Thyroid gland (tissue), 4 donors: ENCODE measurements at regions not wholly inside any gene's neighbourhood (a gene's known extent, or its start where the extent isn't known, plus 50 kb on each side); places are given as distances from the start of the nearest gene placed in this dataset.

Source experiments
- DNase-seq, 2 donors: peaks; one replicate each; pipeline ENCODE4 v3.0.0-alpha.2; 2019
- H3K27ac ChIP-seq, 3 donors: fragments of 200-600 bp; sonication (generic); 1 replicate in 2 of 3; 2 replicates in 1 of 3; pipeline ENCODE4 v1.5.1; 2016 to 2019; ENCODE audit warnings: mild to moderate bottlenecking in 1 of 3, moderate library complexity in 1 of 3
- H3K27me3 ChIP-seq: fragments of 200-600 bp; sonication (generic); one replicate; pipeline ENCODE4 v1.5.1; 2019
- H3K36me3 ChIP-seq, 2 donors: fragments of 200-600 bp; sonication (generic); one replicate each; pipeline ENCODE4 v1.5.1; 2016 to 2019
- H3K4me1 ChIP-seq, 2 donors: fragments of 200-600 bp; sonication (generic); one replicate each; pipeline ENCODE4 v1.5.1; 2017 to 2019
- H3K4me3 ChIP-seq, 3 donors: fragments of 200-600 bp; sonication (generic); replicated peaks in 1 of 3; 1 replicate in 2 of 3; 2 replicates in 1 of 3; pipeline ENCODE4 v1.5.1; 2016; ENCODE audit warnings: mild to moderate bottlenecking in 1 of 3
- H3K9me3 ChIP-seq: fragments of 200-600 bp; sonication (generic); one replicate; pipeline ENCODE4 v1.5.1; 2017
- POLR2A ChIP-seq, 2 donors: fragments of 450-650 bp; IDR thresholded peaks; one replicate each; pipeline ENCODE4 v1.6.1; 2017; ENCODE audit warnings: antibody characterized with exemption in 2 of 2, mild to moderate bottlenecking in 2 of 2, moderate library complexity in 1 of 2
- WGBS, 2 donors: methylation state at CpG; one replicate each; pipeline ENCODE4 v1.1.5; 2017; 5-methylcytosine and 5-hydroxymethylcytosine counted together
- intact Hi-C: fragments of 100-400 bp; cut with DNase I; formaldehyde crosslinking; loops from one replicate; pipeline ENCODE4 v1.15.1; 2023
- TF ChIP-seq, protein P1 (sequence below), 6 experiments: fragments of 200-600 bp in 3 of 6; fragments of 450-650 bp in 3 of 6; sonication (generic) in 3 of 6; IDR thresholded peaks; one replicate each; pipeline ENCODE4 v1.5.1; 2016 to 2019; ENCODE audit warnings: antibody characterized with exemption in 6 of 6, mild to moderate bottlenecking in 2 of 6, inconsistent platforms in 1 of 6, moderate library complexity in 1 of 6

- intact Hi-C loops = no loop called here
- 92 to 94% methylated on average over 2 of the region's 2 CpGs for WGBS, 2 donors
- DNase-seq = no peak
Measured at GRCh38 chr2:144084114-144084661, 435.7 kb downstream of the ZEB2 start.

GRCh38 chr2:144083211-144083610 lies 436.7 kb downstream of the ZEB2 start:
- H3K27me3 ChIP-seq = no peaks in the 10 kb centered on the region
- peaks cover 0 to 2% of the 10 kb centered on the region in 2 donors for H3K4me1 ChIP-seq
- TF ChIP-seq, protein P1, sequence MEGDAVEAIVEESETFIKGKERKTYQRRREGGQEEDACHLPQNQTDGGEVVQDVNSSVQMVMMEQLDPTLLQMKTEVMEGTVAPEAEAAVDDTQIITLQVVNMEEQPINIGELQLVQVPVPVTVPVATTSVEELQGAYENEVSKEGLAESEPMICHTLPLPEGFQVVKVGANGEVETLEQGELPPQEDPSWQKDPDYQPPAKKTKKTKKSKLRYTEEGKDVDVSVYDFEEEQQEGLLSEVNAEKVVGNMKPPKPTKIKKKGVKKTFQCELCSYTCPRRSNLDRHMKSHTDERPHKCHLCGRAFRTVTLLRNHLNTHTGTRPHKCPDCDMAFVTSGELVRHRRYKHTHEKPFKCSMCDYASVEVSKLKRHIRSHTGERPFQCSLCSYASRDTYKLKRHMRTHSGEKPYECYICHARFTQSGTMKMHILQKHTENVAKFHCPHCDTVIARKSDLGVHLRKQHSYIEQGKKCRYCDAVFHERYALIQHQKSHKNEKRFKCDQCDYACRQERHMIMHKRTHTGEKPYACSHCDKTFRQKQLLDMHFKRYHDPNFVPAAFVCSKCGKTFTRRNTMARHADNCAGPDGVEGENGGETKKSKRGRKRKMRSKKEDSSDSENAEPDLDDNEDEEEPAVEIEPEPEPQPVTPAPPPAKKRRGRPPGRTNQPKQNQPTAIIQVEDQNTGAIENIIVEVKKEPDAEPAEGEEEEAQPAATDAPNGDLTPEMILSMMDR (IDR thresholded peaks at IDR 0.05) = no peak
- no peak overlapping the region for H3K27ac ChIP-seq
- H3K9me3 ChIP-seq = no peaks in the 10 kb centered on the region
- H3K36me3 ChIP-seq = no peaks in the 10 kb centered on the region
- no peak for DNase-seq
- H3K4me3 ChIP-seq = no peak overlapping the region
- intact Hi-C loops = no loop called here
- 95 to 100% methylated on average over 1 of the region's 1 CpG for WGBS, 2 donors

More at GRCh38 chr2:144084114-144084661, 435.7 kb downstream of the ZEB2 start:
- Histone ChIP-seq H3K36me3 (no peaks in the 10 kb centered on the region), H3K4me3 (no peak overlapping the region), H3K27ac (no peak overlapping the region), H3K4me1 (no peaks in the 10 kb centered on the region), H3K9me3 (no peaks in the 10 kb centered on the region), H3K27me3 (no peaks in the 10 kb centered on the region)
- TF ChIP-seq, protein P1 (IDR thresholded peaks at IDR 0.05) = no peak
- no peak for TF ChIP-seq POLR2A (IDR thresholded peaks at IDR 0.05)

GRCh38 chr2:144082777-144083176 lies 437.1 kb downstream of the ZEB2 start:
- Histone ChIP-seq H3K36me3 (no peaks in the 10 kb centered on the region), H3K4me1 (peaks cover 0 to 5% of the 10 kb centered on the region in 2 donors), H3K27ac (no peak overlapping the region), H3K4me3 (no peak overlapping the region), H3K9me3 (no peaks in the 10 kb centered on the region), H3K27me3 (no peaks in the 10 kb centered on the region)
- WGBS, 2 donors = 96 to 100% methylated on average over 3 of the region's 3 CpGs
- DNase-seq = no peak
- TF ChIP-seq POLR2A (IDR thresholded peaks at IDR 0.05) = no peak
- TF ChIP-seq, protein P1 (IDR thresholded peaks at IDR 0.05) = no peak
- intact Hi-C loops = no loop called here

- Histone ChIP-seq H3K4me1 (peaks cover 0 to 5% of the 10 kb centered on the region in 2 donors), H3K4me3 (no peak overlapping the region), H3K27ac (no peak overlapping the region), H3K27me3 (no peaks in the 10 kb centered on the region), H3K36me3 (no peaks in the 10 kb centered on the region), H3K9me3 (no peaks in the 10 kb centered on the region)
- DNase-seq = no peak
- TF ChIP-seq POLR2A (IDR thresholded peaks at IDR 0.05) = no peak
- TF ChIP-seq, protein P1 (IDR thresholded peaks at IDR 0.05) = no peak
- intact Hi-C loops = no loop called here
Measured at GRCh38 chr2:144082327-144082726, 437.6 kb downstream of the ZEB2 start.

GRCh38 chr2:144081272-144081671 lies 438.6 kb downstream of the ZEB2 start:
- Histone ChIP-seq H3K4me3 (no peak overlapping the region), H3K27ac (no peak overlapping the region), H3K4me1 (peaks cover 0 to 5% of the 10 kb centered on the region in 2 donors), H3K27me3 (no peaks in the 10 kb centered on the region), H3K9me3 (no peaks in the 10 kb centered on the region), H3K36me3 (no peaks in the 10 kb centered on the region)
- no peak for TF ChIP-seq POLR2A (IDR thresholded peaks at IDR 0.05)
- TF ChIP-seq, protein P1 (IDR thresholded peaks at IDR 0.05) = no peak
- DNase-seq = no peak
- WGBS, 2 donors = 76 to 81% methylated on average over 2 of the region's 2 CpGs
- intact Hi-C loops = no loop called here
